Ovary (tissue), 3 donors: ENCODE measurements at regions not wholly inside any gene's neighbourhood (a gene's known extent, or its start where the extent isn't known, plus 50 kb on each side); places are given as distances from the start of the nearest gene placed in this dataset.

Experiments
- EP300 ChIP-seq: sonication (generic); formaldehyde crosslinking; IDR thresholded peaks from one replicate; pipeline ENCODE4 v1.6.1; 2017; ENCODE audit warnings: antibody characterized with exemption
- TF ChIP-seq, protein P1 (sequence below), 3 donors: fragments of 450-650 bp in 2 of 3; fragments of 200-600 bp in 1 of 3; IDR thresholded peaks; one replicate each; pipeline versions ENCODE4 v1.5.1 to v1.8.0; 2016 to 2022; ENCODE audit warnings: antibody characterized with exemption in 3 of 3, mild to moderate bottlenecking in 1 of 3
- donor health status: DM: no; HTN: no; CAD: no.

DNA sequence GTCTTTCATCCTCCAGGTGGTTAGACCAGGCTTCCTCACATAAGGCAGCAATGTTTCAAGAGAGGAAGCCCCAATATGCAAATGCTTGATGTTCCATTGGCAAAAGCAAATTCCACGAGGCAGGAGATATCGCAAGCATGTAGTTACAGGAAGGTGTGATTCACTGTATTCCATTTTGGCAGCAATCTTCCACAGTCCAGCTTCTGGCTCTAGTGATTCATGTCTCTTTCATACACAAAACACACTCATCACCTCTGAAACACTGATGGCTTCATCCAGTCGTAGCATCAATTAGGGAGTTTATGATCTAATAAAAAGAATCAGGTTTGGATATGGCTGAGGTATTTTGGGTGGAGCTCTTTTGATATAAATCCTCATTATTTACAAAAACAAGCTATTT, 552.2 kb upstream of the RIOK2 start:
- no peak for TF ChIP-seq EP300
- TF ChIP-seq, protein P1, sequence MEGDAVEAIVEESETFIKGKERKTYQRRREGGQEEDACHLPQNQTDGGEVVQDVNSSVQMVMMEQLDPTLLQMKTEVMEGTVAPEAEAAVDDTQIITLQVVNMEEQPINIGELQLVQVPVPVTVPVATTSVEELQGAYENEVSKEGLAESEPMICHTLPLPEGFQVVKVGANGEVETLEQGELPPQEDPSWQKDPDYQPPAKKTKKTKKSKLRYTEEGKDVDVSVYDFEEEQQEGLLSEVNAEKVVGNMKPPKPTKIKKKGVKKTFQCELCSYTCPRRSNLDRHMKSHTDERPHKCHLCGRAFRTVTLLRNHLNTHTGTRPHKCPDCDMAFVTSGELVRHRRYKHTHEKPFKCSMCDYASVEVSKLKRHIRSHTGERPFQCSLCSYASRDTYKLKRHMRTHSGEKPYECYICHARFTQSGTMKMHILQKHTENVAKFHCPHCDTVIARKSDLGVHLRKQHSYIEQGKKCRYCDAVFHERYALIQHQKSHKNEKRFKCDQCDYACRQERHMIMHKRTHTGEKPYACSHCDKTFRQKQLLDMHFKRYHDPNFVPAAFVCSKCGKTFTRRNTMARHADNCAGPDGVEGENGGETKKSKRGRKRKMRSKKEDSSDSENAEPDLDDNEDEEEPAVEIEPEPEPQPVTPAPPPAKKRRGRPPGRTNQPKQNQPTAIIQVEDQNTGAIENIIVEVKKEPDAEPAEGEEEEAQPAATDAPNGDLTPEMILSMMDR (IDR thresholded peaks at IDR 0.05): no peak
